T-helper 1 cell (primary cell): ENCODE measurements at regions not wholly inside any gene's neighbourhood (a gene's known extent, or its start where the extent isn't known, plus 50 kb on each side); places are given as distances from the start of the nearest gene placed in this dataset.

Experiments
- DNase-seq, 5 donors: peaks; one replicate each; pipeline ENCODE4 v3.0.0-alpha.2; 2012 to 2020

DNA sequence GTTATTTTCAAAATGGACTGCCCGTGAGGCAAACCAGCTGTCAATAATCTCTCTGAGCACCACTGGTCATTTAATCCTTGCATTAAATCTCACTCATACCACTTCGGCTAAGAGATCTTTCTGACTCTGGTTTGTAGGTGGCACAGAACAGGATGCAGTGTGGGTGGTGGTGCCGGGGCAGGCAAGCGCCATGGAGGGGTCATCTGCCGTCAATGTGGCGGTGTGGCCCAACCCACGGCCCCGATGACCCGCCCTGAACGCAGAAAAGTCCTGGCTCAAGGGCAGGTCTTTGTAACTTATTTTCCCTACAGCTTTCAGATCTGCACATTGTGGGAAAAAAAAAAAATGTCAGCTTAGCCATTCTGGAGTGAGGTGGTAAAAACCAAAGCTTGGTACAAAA lies 73.2 kb upstream of the MGMT start:
- DNase-seq = no peak

DNA sequence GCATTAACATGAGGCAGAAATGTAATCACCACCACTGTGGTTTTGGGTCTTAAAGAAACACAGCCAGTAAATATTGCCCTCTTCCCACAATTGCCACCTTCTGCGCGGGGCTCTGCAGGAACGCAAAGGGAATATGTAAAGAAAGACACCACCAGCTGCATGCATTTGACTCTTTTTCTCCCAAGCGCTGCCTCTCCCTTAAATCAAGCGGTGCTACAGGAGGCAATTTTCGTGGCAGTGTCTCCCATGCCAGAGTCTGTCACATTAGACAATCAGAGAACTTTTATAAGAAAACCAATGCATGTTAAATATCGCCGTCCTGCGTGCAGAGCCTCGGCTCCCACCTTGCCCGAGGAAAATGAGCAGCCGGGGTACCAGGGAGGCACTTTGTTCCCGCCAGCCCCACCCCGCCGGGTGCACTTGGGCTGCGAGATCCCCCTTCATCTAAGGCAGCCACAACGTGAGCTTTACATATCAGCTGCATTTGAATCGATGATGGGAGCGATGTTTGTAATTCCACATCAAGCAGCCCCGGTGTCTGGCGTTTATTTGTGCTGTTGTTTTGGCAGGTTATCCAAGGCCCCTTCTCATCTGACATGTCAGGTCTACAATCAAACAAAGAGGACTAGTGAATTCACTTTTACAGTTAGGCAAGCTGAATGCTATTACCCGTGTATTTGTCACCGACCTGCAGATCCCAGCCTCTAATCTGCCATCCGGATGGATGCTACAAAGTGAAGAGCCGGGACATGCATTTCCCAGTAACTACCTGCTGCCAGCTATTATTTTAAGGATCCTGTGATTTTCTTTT lies 72.3 kb upstream of the MGMT start:
- no peak for DNase-seq

DNA sequence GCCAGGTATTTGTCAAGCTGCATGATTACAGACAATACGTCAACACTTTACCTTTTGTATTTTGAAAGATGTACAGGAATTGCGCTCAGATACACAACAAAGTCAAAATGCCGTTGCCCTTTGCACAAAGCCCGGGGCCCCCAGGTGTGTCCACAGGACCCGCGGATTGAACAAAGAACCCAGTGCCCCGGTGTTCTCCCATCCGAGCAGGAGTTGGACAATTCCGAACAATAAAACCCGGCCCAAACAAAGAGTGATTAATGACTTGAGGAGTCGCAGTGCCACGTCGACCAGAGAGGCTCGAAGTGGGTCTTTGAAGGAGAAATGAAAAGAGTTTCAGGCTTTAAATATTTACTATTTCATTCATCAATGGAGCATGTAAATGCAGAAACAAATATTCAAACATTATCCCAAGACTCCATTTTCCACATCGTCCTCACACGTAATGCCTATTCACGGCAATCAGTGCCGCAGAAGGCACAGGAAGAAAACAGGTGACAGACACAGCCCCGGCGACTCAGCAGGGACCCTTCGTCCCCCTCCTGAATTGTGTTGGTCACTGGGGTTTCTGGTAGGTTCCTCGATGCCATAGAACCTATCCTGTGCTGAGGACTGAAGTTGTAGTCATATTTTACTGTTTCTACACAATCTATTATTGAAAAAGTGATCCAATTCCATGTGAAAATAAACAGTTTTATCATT lies 70.9 kb upstream of the MGMT start:
- DNase-seq = no peak

DNA sequence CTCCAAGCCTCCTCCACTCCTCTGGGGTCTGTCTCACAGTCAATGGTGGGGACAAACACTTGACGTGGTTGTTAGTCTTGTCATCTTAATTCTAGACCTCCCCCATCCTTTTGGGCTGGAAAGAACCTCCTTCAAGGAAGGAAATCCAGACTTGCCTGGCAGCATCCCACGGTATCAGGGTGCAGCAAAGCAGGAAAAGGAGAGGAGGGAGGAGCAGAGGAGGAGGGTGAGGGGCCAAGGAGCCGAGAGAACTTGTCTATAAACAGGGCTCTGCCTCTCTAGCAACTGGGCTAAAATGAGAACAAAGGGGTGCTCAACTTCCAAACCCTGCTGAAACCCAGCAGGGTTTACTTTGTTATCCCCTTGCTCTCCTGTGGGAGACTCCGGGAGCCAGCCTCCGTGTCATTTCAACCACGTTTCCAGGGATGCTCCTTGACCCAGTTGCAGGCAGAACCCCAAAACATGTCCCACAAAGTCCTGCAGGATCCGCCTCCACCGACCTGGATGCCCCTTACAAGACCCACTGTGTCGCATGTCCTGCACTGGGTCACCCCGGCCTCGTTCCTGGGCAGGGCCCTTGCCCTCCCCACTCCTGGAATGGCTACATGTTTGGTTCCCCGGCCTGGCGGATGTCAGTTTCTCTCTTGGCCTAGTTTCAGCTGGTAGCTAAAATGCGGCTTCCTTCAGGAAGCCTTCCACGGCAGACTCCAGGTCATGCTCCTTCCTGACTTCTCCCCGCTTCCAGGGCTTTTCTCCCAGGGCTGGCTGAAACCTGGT lies 69.7 kb upstream of the MGMT start:
- no peak for DNase-seq

DNA sequence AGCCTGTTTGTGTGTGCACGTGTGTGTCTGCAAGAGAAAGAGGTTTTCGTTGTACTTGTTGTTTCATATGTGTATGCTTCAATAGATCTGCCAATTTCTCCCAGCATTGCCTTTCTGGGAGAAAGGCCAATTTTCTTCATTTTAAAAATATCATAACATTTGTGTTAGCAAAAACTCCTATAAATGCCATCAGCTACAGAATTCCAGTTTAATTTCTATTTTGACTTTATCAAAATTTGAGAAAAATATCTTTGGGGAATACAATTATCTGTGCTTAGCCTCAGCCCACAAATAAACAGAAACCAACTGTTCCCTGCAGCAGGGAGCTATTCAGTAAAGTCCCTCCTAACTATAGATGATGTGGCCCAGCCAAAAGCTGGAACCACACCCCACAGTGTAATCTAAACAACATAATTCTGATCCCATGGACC lies 68.3 kb upstream of the MGMT start:
- DNase-seq = no peak

DNA sequence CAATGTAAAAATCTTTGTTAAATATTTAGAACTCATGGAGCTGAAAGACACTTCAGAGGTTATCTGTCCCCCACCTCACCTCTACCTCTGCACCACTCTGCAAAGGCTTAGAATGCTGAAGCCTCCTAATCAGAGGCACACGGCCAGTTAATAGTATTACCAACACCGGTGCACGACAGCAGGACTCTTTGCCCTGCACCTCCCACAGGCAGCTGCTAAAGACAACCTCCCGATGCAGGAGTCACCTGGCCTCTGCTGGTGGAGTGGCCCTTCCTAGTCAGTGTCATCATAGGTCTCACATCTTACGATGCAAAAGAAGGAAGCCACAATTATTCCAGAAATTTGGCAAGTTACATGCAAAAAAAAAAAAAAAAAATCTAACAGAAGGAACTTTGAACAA lies 66.6 kb upstream of the MGMT start:
- DNase-seq = no peak

DNA sequence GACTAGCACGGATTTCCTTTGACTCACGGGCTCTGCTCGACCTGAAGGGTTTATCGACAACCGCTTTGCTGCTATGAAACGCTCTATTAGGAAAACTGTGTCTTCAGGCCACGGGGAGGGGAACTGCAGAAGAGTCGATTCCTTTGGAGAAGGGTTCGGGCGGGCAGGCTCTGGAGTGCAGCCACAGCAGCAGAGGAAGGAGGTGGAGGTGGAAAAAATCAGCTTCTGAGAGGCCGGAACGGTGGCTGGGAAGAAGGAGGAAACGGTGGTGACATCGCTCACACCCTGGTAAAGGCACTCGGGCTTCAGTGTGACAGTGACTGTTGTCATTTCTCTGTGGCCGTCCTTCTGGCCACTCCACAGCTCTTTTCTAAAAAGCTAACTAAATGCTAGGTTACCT lies 64.6 kb upstream of the MGMT start:
- DNase-seq = no peak

DNA sequence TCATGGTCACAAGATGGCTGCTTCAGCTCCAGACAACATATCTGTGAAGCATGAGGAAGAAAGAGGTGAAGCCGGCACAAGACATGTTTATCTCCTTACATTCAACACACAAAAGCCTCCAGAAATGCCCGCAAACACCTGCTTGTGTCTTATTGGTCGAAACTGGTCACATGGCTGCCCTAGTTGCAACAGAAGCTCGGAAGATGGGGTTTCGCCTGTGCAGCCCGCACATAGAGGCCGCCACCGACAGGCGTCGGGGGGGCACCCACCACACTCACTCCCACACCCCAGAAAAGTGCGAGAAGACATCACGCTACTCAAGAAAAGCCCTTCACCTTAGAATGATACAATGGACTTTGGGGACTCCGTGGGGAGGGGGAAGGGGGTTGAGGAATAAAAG lies 63.0 kb upstream of the MGMT start:
- DNase-seq = no peak

DNA sequence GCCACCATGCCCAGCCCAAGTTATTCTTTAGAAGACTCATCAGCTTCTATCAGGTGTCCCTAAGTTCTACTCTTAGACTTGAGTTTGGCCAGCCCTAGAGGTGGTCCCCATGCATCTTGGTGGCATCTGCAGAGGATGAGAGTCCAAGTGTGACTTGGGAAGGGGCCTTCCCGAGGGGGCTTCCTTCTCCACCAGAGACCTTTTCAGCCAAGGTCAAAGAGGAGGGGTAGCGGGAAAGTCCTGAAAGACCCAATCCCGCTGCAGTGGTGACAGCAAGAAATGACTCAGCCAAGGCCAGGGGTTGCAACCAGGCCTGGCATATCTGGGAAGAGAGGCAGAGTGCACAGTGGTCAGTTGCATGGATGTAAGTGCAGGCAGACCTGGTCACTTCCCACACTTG lies 61.7 kb upstream of the MGMT start:
- no peak for DNase-seq

DNA sequence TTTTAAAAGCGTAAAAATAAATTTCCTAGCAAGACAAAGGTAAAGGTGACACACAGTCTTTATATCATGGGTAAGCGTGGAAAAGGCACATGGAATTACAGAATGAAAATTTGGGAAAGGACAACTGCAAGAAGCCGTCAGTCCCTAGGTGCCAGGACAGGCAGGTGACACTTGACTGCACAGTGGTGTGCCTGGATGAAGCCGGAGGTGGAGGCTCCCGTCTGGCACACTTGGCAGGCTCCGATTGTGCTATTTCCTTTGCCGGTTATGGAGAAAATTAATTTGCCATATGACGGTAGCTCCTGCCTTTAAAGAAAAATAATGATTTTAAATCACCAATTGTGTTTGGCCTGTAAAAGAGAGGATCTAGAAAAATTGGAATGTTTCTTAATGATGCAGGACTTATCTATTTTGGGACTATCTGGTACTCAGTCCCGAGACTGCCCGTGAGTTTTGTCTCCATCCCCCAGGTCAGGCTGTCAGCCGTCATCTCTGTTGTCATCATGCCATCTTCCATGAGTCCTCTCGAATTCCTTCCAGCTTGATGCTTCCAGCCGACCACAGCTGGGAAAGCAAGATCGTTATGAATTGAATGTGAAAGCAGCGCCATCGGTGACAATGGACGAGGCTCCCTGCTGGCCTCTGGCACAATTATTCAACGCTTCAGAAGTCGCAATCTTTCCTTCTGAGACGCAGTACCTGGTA lies 56.2 kb upstream of the MGMT start:
- no peak for DNase-seq

DNA sequence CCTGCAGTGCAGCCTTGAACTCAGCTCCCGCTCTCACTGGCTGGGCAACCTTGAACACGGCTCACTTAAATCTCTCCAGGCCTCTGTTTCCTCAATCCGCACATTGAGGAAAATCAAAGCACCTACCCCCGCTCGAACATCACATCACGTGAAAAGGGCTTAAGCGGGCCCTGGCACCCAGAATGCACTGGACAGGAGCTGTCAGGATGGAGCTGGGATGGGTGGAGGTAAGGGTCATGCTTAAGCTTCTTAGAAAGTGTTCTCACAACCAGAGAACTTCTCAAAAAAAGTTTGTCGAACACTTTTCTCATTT lies 55.7 kb upstream of the MGMT start:
- no peak for DNase-seq

DNA sequence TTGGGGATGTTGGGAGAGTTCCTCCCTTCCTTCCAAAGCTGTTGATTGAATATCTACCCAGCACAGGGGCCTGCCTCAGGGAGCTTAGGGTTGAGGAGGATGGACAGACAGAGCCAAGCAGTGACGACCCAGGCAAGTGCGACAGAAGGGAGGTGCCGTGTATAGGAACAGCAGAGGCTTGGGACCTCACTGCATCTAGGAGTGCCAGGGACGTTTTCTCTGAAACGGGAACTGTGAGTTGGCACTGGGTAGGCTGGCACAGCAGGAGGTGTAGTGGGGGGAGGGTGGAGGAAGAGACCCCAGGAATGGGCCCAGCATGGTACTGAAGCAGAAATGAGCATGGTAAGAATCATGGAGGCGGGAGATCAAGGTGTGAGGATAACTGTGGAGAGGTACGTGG lies 55.3 kb upstream of the MGMT start:
- no peak for DNase-seq

DNA sequence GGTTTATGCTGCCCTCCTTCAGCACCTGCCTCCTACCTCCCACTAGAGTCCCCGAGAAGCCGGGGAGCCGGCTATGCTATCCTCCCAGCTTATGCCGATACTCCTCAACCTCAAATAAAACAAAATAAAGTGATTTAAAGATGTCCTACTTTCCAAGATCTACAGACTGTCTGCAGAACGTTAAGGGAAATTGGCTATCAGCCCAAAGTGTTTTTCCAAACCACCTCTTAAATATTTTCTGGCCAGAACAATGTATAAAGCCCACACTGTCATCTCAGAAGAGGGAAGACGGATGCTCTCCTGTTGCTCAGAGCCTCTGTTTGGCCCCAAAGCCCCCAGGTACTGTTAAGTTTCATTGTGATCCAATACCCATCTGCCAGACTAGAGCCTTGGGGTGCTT lies 54.0 kb upstream of the MGMT start:
- no peak for DNase-seq

DNA sequence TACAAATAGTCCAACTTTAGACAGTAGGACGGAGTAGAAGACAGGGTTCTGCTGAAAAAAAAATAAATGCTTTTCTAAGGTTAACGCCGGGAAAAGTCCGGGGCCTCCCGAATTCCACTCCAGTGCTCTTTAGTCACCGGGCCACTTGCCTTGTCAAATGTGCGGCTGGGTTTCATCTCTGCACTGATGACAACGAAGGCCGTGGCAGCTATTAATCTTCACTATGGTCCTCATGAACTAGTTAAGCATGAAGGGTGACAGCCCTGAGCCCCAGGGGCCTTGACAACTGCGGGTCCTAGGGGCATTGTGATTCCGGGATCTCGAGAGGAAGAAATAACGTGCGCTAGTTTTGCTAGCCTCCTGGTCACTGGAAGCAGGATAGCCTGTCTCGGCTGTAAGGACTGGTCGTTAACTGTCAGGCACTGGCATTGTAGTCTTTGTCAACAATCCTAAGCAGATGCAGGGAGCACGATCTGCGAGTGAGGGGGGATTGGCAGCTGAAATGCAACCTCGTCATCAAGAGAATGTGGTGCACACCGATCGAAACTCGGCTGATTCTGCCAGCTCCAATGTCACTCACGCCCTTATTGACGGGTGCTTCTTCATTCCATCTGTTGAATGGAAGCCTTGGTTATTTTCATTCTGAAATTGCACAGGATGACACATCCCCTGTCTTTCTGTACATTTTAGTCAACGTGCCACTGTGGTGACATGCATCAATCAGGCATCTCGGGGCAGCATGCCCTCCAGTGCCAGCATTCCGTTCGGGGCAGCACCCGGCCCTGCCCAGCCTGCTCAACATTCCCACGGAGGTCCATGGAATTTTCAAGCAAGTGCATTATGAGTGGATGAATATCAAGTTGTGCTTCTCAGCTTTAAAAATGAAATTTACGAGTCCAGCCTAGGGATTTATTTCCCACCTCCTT lies 51.6 kb upstream of the MGMT start:
- no peak for DNase-seq

DNA sequence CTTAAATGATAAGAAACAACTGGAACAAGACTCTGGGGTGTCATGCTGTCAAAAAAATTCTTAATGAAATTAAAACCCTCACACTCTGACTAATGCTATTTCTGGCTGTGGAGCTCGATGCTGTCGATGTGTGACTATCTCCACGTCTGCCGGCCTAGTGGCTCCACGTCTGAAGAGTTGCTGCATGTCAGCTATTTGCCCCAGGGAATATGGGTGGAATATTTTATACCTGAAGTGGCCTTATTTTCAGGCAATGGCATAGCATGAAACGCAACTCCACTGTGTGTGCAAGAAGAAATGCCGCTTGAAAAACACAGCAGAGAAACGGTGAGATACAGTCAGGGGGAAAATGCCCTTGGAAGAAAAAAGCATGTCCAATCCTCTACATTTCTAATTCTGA lies 50.9 kb upstream of the MGMT start:
- no peak for DNase-seq

DNA sequence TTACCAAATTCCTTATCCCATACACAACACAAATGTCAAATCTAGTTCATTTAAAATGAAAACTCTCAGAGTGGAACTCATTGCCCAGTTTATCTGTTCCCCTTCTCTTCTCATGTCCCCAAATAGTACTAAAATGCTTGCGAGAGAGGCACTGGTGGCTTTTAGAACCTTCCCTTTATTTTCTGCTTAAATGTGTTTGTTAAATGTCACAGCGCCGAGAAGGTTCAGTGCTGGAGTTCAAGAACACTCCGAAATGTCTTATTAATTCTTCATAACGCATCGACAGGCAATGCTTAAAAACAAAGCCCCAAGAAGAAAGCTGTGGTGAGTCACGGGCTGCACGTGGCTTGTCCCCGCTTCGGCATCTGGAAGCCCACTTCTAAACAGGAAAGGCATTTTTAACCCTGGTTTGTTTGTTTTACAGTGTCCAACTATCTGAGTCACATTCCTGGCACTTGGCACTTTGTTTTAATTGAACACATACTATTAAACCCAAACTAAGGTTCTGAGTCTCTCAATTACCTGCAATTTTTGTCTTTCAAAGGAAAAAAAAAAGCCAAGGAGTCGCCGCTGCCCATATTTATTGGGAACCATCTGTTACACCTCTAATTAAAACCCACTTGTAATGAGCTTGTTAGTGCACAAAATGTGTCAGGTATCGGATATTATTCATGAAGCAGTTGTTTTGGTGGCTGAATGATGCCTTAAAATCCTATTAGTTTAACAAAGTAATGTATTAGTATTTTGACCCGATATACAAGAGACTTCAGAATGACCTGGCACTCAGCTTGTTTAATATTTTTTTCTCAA lies 49.9 kb upstream of the MGMT start:
- DNase-seq = no peak
